ENCODE measurements at regions not wholly inside any gene's neighbourhood (a gene's known extent, or its start where the extent isn't known, plus 50 kb on each side); places are given as distances from the start of the nearest gene placed in this dataset.

DNA sequence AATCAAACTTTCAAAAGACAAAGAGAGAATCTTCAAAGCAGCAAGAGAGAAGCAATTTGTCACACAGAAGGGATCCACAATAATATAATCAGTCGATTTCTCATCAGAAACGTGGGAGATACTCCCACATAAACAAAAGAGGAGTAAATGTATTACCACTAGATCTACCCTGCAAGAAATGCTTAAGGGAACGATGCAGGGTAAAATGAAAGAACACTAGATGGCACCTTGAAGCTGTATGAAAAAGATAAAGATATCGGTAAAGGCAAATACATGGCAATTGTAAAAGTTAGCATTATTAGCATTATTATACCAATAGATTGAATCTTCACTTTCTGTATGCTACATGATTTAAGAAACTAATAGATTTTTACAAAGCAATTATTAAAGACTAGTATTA is 677.0 kb downstream of the SUCLG1 start:
- Histone ChIP-seq H3K9ac (ENCODE audit: insufficient read depth in 1 of 2, low read depth in 2 of 2, low read length in 2 of 2) (no peak overlapping the region), H3K36me3 (ENCODE audit: control insufficient read depth, insufficient read depth, low read length) (no peaks in the 10 kb centered on the region), H3K4me1 (replicated peaks in 1 of 2; ENCODE audit: control insufficient read depth in 2 of 2, insufficient read depth in 2 of 2, low read length in 2 of 2) (peaks cover 5 to 9% of the 10 kb centered on the region in 2 experiments; a peak in 3 of 5 replicates), H3K9me3 (replicated peaks; ENCODE audit: control insufficient read depth, insufficient read depth, low read depth, low read length) (no peaks in the 10 kb centered on the region), H3K4me2 (ENCODE audit: insufficient read depth, low read length) (no peak overlapping the region), H3K79me2 (ENCODE audit: control insufficient read depth, insufficient read depth, low read length) (peaks cover 10% of the 10 kb centered on the region; the same call in 2 of the 3 replicates), H4K20me1 (replicated peaks; ENCODE audit: control insufficient read depth, insufficient read depth, low read length) (no peaks in the 10 kb centered on the region), H3K4me3 (no peak overlapping the region), H3K9me1 (ENCODE audit: control insufficient read depth, insufficient read depth, low read length) (no peaks in the 10 kb centered on the region), H3K27ac (ENCODE audit: extremely low read depth, low read depth, low read length) (no peak overlapping the region), H2AFZ (ENCODE audit: low read depth, low read length) (no peak overlapping the region), H3K27me3 (ENCODE audit: control insufficient read depth in 2 of 2, insufficient read depth in 2 of 2, low read length in 2 of 2) (no peaks in the 10 kb centered on the region)
- FAIRE-seq = no peak
- in situ Hi-C loops (cut with MboI) = no loop called here
- POLR2A ChIA-PET = no interaction called here
- intact Hi-C loops (cut with micrococcal nuclease) = loop anchor here (1.0 to 10.0 kb wide), 2 partner anchors 35 to 193 kb away; no protein-coding TSS in a partner anchor
- CTCF ChIA-PET (ENCODE audit: low intra/inter-chr PET ratio) = interaction anchor here (1.3 kb wide), 1 partner anchor 295 kb away, joined by 5 read pairs; no protein-coding TSS in a partner anchor
- DNase-seq (ENCODE audit: extremely low read depth in 1 of 4, low spot score in 3 of 4) = no peak
- no TSS peak for BruUV-seq (replicated peaks)
- ATAC-seq = no peak
- 19% methylated on average over 4 of the region's 4 CpGs for WGBS (ENCODE audit: insufficient coverage, low coverage, missing lambda C conversion rate)
- TF ChIP-seq, protein P1, sequence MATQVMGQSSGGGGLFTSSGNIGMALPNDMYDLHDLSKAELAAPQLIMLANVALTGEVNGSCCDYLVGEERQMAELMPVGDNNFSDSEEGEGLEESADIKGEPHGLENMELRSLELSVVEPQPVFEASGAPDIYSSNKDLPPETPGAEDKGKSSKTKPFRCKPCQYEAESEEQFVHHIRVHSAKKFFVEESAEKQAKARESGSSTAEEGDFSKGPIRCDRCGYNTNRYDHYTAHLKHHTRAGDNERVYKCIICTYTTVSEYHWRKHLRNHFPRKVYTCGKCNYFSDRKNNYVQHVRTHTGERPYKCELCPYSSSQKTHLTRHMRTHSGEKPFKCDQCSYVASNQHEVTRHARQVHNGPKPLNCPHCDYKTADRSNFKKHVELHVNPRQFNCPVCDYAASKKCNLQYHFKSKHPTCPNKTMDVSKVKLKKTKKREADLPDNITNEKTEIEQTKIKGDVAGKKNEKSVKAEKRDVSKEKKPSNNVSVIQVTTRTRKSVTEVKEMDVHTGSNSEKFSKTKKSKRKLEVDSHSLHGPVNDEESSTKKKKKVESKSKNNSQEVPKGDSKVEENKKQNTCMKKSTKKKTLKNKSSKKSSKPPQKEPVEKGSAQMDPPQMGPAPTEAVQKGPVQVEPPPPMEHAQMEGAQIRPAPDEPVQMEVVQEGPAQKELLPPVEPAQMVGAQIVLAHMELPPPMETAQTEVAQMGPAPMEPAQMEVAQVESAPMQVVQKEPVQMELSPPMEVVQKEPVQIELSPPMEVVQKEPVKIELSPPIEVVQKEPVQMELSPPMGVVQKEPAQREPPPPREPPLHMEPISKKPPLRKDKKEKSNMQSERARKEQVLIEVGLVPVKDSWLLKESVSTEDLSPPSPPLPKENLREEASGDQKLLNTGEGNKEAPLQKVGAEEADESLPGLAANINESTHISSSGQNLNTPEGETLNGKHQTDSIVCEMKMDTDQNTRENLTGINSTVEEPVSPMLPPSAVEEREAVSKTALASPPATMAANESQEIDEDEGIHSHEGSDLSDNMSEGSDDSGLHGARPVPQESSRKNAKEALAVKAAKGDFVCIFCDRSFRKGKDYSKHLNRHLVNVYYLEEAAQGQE (IDR thresholded peaks at IDR 0.05; ENCODE audit: borderline replicate concordance) = peak; percentile 33; the same call in 1 of the 2 replicates
- TF ChIP-seq, protein P1 (CRISPR knock-in tag; IDR thresholded peaks at IDR 0.05; ENCODE audit: low read depth) = no peak
- TF ChIP-seq, protein P2, sequence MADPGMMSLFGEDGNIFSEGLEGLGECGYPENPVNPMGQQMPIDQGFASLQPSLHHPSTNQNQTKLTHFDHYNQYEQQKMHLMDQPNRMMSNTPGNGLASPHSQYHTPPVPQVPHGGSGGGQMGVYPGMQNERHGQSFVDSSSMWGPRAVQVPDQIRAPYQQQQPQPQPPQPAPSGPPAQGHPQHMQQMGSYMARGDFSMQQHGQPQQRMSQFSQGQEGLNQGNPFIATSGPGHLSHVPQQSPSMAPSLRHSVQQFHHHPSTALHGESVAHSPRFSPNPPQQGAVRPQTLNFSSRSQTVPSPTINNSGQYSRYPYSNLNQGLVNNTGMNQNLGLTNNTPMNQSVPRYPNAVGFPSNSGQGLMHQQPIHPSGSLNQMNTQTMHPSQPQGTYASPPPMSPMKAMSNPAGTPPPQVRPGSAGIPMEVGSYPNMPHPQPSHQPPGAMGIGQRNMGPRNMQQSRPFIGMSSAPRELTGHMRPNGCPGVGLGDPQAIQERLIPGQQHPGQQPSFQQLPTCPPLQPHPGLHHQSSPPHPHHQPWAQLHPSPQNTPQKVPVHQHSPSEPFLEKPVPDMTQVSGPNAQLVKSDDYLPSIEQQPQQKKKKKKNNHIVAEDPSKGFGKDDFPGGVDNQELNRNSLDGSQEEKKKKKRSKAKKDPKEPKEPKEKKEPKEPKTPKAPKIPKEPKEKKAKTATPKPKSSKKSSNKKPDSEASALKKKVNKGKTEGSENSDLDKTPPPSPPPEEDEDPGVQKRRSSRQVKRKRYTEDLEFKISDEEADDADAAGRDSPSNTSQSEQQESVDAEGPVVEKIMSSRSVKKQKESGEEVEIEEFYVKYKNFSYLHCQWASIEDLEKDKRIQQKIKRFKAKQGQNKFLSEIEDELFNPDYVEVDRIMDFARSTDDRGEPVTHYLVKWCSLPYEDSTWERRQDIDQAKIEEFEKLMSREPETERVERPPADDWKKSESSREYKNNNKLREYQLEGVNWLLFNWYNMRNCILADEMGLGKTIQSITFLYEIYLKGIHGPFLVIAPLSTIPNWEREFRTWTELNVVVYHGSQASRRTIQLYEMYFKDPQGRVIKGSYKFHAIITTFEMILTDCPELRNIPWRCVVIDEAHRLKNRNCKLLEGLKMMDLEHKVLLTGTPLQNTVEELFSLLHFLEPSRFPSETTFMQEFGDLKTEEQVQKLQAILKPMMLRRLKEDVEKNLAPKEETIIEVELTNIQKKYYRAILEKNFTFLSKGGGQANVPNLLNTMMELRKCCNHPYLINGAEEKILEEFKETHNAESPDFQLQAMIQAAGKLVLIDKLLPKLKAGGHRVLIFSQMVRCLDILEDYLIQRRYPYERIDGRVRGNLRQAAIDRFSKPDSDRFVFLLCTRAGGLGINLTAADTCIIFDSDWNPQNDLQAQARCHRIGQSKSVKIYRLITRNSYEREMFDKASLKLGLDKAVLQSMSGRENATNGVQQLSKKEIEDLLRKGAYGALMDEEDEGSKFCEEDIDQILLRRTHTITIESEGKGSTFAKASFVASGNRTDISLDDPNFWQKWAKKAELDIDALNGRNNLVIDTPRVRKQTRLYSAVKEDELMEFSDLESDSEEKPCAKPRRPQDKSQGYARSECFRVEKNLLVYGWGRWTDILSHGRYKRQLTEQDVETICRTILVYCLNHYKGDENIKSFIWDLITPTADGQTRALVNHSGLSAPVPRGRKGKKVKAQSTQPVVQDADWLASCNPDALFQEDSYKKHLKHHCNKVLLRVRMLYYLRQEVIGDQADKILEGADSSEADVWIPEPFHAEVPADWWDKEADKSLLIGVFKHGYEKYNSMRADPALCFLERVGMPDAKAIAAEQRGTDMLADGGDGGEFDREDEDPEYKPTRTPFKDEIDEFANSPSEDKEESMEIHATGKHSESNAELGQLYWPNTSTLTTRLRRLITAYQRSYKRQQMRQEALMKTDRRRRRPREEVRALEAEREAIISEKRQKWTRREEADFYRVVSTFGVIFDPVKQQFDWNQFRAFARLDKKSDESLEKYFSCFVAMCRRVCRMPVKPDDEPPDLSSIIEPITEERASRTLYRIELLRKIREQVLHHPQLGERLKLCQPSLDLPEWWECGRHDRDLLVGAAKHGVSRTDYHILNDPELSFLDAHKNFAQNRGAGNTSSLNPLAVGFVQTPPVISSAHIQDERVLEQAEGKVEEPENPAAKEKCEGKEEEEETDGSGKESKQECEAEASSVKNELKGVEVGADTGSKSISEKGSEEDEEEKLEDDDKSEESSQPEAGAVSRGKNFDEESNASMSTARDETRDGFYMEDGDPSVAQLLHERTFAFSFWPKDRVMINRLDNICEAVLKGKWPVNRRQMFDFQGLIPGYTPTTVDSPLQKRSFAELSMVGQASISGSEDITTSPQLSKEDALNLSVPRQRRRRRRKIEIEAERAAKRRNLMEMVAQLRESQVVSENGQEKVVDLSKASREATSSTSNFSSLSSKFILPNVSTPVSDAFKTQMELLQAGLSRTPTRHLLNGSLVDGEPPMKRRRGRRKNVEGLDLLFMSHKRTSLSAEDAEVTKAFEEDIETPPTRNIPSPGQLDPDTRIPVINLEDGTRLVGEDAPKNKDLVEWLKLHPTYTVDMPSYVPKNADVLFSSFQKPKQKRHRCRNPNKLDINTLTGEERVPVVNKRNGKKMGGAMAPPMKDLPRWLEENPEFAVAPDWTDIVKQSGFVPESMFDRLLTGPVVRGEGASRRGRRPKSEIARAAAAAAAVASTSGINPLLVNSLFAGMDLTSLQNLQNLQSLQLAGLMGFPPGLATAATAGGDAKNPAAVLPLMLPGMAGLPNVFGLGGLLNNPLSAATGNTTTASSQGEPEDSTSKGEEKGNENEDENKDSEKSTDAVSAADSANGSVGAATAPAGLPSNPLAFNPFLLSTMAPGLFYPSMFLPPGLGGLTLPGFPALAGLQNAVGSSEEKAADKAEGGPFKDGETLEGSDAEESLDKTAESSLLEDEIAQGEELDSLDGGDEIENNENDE (IDR thresholded peaks at IDR 0.05; ENCODE audit: low read depth, low read length) = no peak
